NCI-H2171 (cell line): ENCODE measurements at regions not wholly inside any gene's neighbourhood (a gene's known extent, or its start where the extent isn't known, plus 50 kb on each side); places are given as distances from the start of the nearest gene placed in this dataset.
A peak's percentile ranks its signal among the peaks of the same experiment; 100 is the strongest.

Experiments used
- DNase-seq: peaks from one replicate; lab custom pipeline; 2025; lab: John Stamatoyannopoulos, UW

GRCh38 chr16:7014756-7015155 is 317.9 kb upstream of the RBFOX1 start:
- no peak for DNase-seq

DNA sequence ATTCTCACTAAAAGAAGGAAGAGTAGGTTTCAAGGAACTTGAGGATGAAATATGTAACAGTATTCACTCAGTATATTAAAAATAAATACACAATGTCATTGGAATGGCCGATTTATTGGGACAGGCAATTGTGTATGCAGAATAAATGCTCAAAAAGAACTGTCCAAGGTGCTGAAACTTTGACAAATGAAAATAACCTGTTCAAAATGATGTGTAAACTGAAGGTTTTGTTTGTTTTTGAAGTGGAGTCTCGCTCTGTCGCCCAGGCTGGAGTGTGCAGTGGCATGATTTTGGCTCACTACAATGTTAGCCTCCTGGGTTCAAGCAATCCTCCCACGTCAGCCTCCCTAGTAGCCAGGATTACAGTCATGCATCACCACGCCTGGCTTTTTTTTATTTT is 318.7 kb upstream of the RBFOX1 start:
- DNase-seq = no peak

DNA sequence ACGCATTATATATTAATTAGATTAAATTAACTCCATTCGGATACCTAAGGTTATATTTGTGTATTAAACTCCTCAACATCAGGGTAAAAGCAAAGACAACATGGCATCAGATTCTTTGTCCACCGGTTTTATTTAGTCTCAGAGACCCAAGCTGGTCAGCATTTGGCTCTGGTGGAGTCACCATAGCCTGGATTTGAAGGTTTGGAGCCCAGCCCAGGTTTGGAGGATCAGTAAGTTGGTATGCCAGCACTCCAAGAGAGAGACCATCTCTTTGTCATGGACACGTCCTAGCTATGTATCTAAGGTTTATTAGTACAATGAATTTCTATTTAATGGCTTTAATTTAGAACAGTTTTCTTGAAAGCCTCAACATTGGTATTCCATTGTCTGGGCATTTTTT is 328.4 kb upstream of the RBFOX1 start:
- no peak for DNase-seq

GRCh38 chr16:6993544-6993943 is 339.1 kb upstream of the RBFOX1 start:
- DNase-seq = no peak

DNA sequence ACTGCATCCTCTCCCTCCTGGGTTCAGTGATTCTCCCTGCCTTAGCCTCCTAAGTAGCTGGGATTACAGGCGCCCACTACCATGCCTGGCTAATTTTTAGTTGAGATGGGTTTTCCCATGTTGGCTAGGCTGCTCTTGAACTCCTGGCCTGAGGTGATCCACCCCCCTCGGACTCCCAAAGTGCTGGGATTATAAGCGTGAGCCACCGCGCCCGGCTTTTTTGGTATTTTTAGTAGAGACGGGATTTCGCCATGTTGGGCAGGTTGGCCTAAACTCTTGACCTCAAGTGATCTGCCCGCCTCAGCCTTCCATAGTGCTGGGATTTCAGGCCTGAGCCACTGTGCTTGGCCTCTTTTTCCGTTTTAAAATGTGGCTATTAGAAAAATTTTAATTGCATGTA is 343.8 kb upstream of the RBFOX1 start:
- no peak for DNase-seq

GRCh38 chr16:6977916-6978315 is 354.7 kb upstream of the RBFOX1 start:
- peak; percentile 19 for DNase-seq

- no peak for DNase-seq
Measured at GRCh38 chr16:6977291-6977690, 355.4 kb upstream of the RBFOX1 start.

- no peak for DNase-seq
Measured at GRCh38 chr16:6976716-6977115, 355.9 kb upstream of the RBFOX1 start.

DNA sequence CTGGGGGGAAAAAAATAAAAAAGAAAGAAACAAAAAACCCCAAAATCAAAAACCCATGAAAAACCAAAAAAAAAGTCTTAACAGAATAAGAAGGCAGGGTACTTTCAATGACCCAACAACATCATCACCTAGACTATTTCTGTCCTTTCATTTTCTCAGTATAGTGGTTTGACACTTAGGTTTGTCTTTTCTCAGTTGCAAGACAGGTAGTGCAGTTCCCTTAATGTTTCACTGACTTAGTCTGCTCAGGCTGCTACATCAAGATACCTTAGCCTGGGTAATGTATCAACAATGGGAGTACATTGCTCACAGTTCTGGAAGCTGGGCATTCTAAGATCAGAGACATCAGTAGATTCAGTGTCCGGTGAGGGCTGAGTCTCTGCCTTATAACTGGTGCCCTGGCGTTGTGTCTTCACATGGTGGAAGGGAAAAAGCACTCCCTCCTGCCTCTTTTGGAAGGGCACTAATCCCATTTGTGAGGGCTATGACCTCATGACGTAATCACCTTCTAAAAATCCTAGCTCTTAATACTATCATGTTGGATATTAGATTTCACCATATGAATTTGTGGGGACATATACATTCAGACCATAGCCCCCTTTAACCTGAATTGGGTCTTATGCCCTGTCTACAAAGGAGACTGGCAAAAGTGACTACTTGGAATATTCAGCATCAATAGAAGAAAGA is 362.3 kb upstream of the RBFOX1 start:
- no peak for DNase-seq

GRCh38 chr16:6969594-6969993 is 363.1 kb upstream of the RBFOX1 start:
- no peak for DNase-seq

- no peak for DNase-seq
Measured at GRCh38 chr16:6967796-6968320, 364.8 kb upstream of the RBFOX1 start.

DNA sequence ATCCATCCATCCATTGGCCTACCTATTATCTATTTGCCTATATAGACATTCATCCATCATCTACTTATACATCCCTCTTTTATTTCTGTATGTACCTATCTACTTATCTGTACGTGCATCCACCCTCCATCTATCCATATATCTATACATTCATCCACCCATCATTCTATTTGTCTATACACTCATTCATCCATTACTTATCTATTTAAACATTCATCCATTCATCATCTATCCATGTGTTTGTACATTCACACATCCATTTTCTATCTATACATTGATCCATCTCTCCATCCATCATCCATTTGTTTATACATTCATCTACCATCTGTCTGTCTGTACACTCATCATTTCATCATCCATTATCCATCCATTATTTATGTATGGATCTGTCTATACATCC is 365.7 kb upstream of the RBFOX1 start:
- DNase-seq = no peak

DNA sequence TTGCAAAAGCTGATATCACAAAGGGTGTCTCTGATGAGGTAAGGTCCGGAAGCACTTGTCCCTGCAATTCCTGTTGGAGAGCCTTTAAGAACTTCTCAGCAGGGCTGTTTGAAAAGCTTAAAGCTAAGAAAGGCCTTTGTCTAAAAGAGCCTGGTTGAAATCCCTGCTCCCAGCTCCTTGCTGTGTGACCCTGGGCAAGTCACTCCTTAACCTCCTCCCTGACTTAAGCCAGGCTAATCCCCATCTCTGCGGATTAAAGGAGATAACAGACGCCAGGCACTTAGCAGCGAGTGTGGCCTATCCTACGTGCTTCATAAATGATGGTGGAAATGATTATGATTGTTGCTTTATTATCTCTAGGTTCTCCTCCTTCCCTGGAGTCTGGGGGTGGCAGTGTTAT is 368.0 kb upstream of the RBFOX1 start:
- DNase-seq = no peak

DNA sequence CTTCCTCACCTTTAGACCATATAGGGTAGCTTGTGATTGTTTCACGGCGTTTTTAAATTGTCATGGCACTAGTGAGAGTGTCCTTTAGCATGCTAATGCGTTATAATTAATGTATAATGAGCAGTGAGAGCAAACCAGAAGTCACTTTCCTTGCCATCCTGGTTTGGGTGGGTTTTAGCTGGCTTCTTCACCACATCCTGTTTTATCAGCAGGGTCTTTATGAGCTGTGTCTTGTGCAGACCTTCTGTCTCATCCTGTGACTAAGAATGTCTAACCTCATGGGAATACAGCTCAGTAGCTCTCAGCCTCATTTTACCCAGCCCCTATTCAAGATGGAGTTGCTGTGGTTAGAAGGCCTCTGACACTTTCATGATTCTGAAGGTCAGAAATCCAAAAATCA is 370.9 kb upstream of the RBFOX1 start:
- DNase-seq = no peak

- no peak for DNase-seq
Measured at GRCh38 chr16:6958184-6958583, 374.5 kb upstream of the RBFOX1 start.

GRCh38 chr16:6957681-6958080 is 375.0 kb upstream of the RBFOX1 start:
- no peak for DNase-seq

GRCh38 chr16:6956511-6956910 is 376.1 kb upstream of the RBFOX1 start:
- DNase-seq = no peak

GRCh38 chr16:6955303-6955702 is 377.3 kb upstream of the RBFOX1 start:
- no peak for DNase-seq

GRCh38 chr16:6949240-6949639 is 383.4 kb upstream of the RBFOX1 start:
- no peak for DNase-seq

GRCh38 chr16:6947291-6947690 is 385.4 kb upstream of the RBFOX1 start:
- no peak for DNase-seq

- no peak for DNase-seq
Measured at GRCh38 chr16:6946802-6947201, 385.8 kb upstream of the RBFOX1 start.

- no peak for DNase-seq
Measured at GRCh38 chr16:6946106-6946505, 386.5 kb upstream of the RBFOX1 start.

GRCh38 chr16:6940968-6941367 is 391.7 kb upstream of the RBFOX1 start:
- no peak for DNase-seq

GRCh38 chr16:6937641-6938040 is 395.0 kb upstream of the RBFOX1 start:
- DNase-seq = no peak
